GM12873 (cell line): ENCODE measurements at regions not wholly inside any gene's neighbourhood (a gene's known extent, or its start where the extent isn't known, plus 50 kb on each side); places are given as distances from the start of the nearest gene placed in this dataset.

Source experiments
- TF ChIP-seq, protein P1 (sequence below): IDR thresholded peaks from 2 replicates; pipeline ENCODE4 v1.5.1; 2012; ENCODE audit warnings: low read depth, mild to moderate bottlenecking, moderate library complexity, low read length, control low read depth; ENCODE audit not compliant: insufficient read depth; ENCODE audit errors: missing control alignments

DNA sequence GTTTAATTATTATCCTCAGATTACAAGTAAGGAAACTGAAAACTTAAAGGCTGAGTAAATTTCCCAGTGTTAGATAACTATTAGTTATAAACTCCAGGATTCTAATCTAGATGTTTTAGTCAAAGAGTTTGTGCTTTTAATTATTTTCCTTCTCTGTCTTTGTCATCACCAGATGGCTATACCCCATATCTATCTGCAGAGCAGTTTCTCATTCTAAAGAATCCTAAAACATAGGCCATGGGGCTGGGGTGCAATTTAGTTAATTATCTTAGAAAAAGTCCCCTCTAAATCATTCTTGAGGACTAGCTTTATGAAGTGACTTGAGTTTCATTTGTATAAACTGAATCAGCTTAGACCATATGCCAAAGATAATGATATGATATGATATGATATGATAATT is 556.3 kb upstream of the ANO5 start:
- TF ChIP-seq, protein P1, sequence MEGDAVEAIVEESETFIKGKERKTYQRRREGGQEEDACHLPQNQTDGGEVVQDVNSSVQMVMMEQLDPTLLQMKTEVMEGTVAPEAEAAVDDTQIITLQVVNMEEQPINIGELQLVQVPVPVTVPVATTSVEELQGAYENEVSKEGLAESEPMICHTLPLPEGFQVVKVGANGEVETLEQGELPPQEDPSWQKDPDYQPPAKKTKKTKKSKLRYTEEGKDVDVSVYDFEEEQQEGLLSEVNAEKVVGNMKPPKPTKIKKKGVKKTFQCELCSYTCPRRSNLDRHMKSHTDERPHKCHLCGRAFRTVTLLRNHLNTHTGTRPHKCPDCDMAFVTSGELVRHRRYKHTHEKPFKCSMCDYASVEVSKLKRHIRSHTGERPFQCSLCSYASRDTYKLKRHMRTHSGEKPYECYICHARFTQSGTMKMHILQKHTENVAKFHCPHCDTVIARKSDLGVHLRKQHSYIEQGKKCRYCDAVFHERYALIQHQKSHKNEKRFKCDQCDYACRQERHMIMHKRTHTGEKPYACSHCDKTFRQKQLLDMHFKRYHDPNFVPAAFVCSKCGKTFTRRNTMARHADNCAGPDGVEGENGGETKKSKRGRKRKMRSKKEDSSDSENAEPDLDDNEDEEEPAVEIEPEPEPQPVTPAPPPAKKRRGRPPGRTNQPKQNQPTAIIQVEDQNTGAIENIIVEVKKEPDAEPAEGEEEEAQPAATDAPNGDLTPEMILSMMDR, result no peak

DNA sequence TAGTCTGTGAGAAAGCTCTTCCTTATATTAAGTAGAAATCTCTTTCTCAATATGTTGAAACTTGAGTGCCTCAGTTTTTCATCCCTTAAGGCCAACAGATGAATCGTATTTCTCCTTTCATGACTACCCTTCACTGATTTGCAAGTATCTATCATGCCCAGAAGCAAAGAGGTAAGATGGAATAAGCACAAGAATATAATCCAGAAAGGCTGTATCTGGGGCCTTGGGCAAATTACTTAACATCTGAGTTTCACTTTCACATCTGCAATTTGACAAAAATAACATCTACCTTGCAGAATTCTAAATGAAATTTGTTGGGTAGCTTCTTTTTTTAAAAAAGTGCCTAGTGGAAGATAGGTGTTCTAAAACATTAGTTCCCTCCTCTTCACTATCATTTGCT is 552.4 kb upstream of the ANO5 start:
- TF ChIP-seq, protein P1, result no peak

DNA sequence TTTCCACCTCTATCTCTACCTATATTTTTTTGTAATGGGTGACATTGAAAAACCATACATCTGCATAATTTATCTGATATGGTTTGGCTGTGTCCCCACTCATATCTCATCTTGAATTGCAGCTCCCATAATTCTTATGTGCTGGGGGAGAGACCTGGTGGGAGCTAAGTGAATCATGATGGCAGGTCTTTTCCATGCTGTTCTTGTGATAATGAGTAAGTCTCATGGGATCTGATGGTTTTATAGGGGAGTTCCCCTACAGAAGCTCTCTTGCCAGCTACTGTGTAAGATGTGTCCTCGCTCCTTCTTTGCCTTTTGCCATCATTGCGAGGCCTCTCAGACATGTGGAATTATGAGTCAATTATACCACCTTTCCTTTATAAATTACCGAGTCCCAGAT is 551.0 kb upstream of the ANO5 start:
- TF ChIP-seq, protein P1, result no peak

DNA sequence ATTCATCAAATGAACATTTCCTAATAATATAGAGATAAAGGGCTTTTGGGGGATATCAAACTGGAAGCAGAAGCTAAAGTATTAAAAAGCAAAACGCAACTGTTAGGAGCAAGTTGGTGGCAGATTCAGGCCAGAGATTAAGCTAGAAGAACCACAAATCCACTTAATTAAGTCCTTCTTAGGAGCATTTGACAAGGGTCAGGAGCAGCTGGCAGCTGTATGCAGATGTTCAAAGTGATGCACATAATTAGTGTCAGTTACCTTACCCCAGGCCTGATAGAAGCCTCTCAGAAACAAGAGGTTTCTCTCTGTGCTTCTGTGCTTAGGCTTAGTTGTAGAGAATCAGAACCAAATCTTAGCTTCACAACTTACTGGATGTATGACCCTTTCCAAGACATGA is 546.5 kb upstream of the ANO5 start:
- TF ChIP-seq, protein P1, result no peak

DNA sequence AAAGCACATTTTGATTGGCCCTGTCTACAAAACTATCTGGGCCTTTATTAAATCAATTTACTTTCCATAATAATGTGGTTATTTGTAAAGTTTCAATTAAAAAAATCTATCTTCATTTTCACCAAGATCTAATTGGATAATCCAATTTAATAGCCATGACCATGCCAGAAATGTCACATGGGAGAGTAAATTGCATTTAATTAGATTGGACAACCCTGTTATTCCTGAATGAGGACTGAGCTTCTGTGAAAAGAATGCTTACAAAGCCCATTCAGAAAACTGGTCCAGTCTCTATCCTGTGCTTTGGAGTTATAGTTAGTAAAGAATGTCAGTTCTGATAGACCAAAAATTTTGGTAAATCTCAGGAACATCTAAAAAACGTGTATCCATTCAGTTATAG is 541.9 kb upstream of the ANO5 start:
- TF ChIP-seq, protein P1, result no peak

DNA sequence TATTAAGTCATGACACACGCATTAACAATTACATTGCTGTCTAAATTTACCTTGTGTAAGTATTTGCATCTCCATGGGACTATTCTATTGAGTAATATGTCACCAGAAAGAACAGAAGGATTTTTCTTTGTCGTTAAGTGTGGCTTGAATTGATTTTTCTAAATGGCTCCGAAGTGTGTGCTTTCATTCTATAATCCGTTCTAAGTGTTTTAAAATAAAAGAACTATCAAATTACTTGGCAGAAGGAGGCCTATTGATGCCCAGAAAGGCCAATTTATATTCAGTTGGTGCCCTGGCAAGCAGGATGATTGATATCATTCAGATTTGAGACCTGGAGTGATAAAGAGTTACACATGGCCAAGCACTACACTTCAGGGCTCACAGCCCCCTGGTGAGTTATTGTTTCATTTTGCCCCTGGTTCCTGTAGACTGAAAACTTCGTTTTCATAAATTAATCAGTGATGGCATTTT is 538.9 kb upstream of the ANO5 start:
- TF ChIP-seq, protein P1, result no peak

DNA sequence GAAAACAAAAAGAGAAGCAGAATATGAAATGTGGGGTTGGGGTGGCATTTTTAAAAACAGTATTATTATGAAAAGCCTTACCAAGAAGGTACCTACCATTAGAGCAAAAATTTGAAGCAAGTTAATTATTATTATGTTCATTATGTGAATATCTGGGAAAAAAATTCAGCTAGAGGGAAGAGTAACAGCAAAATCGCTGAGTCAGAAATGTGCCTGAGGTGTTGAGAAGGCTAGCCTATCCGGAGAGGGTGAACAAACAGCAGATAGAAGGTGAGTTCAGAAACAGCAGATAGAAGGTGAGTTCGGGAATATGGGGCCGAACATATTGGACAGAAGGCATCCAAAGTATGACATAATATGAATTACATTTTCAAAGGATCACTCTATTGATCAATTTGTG is 536.8 kb upstream of the ANO5 start:
- TF ChIP-seq, protein P1, result no peak

DNA sequence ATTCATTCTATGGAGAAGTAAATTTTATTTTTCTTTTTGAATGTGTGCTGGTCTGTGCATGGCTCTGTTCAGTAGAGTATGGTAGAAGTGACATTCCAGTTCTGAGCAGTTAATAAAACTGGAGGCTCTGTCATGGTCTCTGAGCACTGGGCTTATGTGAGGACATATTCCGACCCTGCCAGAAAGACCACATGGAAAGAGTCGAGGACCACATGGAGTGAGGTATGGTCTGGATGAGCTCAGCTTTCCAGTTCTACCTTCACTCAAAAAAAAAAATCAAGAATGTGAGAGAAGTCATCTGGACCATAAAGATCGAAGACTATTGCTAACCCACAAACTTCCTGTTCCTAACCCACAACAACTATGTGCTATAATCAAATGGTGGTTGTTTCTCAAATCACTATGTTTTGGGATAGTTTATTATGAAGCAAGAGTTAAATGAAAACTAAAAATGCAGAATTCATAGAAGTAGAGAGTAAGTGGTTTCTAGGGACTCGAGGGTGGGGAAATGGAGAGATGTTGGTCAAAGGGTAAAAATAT is 534.2 kb upstream of the ANO5 start:
- TF ChIP-seq, protein P1, result no peak
